ENCODE measurements at regions not wholly inside any gene's neighbourhood (a gene's known extent, or its start where the extent isn't known, plus 50 kb on each side); places are given as distances from the start of the nearest gene placed in this dataset.

DNA sequence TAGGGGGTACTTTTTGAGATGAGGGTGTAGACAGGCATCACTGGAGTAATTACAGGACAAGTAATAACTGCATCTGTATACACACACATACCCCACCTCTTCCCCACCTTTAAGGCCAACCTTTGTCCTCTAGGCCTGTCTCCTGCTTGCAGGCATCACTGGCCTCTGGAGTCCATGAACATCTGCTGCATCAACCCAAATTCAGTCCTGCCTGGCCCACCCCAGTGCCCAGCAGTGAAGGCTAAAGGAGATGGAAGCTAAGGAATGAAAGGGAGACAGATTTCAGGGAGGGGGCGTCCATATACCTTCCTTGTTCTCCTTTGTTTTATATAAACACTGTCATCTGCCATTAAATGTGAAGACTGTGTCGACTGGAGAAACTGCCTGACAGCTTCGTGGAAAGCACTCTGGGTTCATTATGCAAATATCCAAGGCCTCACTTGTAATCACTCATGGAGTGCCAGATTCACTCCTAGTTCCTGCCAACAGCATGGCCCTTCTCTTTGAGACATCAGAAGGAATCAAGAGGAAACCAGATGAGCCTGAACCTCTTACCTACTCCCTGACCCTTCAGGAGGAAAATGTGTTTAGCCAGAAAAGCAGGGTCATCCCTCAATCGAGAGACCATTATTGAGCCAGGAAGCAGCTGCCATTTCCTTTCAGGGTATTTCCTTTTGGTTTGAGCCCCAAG, 64.4 kb downstream of the SERPINA3 start:
- ATAC-seq: no peak
- H3K27ac Mint-ChIP-seq: no peak overlapping the region
- no peaks in the 10 kb centered on the region for H3K36me3 Mint-ChIP-seq
- no peak overlapping the region for H3K4me3 Mint-ChIP-seq
- H3K4me1 Mint-ChIP-seq: no peaks in the 10 kb centered on the region
- H3K9me3 Mint-ChIP-seq: peaks cover 10% of the 10 kb centered on the region
- H3K27me3 Mint-ChIP-seq: peaks cover 6% of the 10 kb centered on the region

DNA sequence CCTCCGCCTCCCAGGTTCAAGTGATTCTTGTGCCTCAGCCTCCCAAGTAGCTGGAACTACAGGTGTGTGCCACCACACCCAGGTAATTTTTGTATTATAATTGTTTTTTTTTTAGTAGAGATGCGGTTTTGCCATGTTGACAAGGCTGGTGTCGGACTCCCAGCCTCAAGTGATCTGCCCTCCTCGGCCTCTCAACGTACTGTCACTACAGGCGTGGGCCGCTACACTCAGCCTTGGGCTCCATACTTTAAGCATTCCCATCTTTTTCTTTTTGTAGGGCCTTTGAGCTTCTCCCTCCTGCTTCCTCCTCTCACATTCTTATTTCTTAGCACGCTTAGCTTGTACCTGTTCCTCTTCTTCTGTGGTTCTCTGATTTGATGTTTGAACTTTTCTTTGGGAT, 62.8 kb downstream of the SERPINA3 start:
- Mint-ChIP-seq H3K27me3 (peaks cover 6% of the 10 kb centered on the region), H3K4me3 (no peak overlapping the region), H3K27ac (no peak overlapping the region), H3K9me3 (peaks cover 10% of the 10 kb centered on the region), H3K4me1 (no peaks in the 10 kb centered on the region), H3K36me3 (no peaks in the 10 kb centered on the region)
- ATAC-seq: no peak

DNA sequence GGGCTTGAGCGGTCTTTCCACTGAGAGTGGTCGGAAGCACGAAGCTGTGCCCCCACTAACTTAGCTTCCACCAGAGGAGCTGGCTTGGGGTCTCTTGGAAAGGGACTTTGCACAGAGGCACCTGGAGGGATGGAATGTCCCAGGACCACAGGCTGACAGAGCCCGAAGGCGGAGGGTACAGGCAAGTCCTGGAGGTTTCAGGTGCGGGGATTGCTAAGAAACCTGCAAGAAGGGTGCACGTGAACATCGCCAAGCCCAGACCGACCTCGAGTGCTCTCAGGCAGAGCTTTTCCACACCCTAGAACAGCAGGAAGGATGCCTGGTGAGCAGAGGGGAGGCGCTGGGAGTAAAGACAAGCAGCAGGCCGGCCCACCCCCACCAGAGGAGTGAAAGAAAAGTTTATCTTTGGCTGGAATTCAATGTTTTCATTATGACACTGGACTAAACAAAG, 61.6 kb downstream of the SERPINA3 start:
- no peak for ATAC-seq
- no peaks in the 10 kb centered on the region for H3K36me3 Mint-ChIP-seq
- H3K4me1 Mint-ChIP-seq: no peaks in the 10 kb centered on the region
- H3K27me3 Mint-ChIP-seq: peaks cover 6% of the 10 kb centered on the region
- H3K9me3 Mint-ChIP-seq: peaks cover 6% of the 10 kb centered on the region
- H3K27ac Mint-ChIP-seq: no peak overlapping the region
- H3K4me3 Mint-ChIP-seq: no peak overlapping the region
